NCI-H524 (cell line): ENCODE measurements at regions not wholly inside any gene's neighbourhood (a gene's known extent, or its start where the extent isn't known, plus 50 kb on each side); places are given as distances from the start of the nearest gene placed in this dataset.
"Not testable (repeated sequence)": the region's sequence is repeated elsewhere in the genome, so short reads cannot be mapped to it uniquely, and the experiment has no call there.

Source experiments
- DNase-seq, 2 experiments: peaks; one replicate each; lab custom pipeline; 2025; lab: John Stamatoyannopoulos, UW

DNA sequence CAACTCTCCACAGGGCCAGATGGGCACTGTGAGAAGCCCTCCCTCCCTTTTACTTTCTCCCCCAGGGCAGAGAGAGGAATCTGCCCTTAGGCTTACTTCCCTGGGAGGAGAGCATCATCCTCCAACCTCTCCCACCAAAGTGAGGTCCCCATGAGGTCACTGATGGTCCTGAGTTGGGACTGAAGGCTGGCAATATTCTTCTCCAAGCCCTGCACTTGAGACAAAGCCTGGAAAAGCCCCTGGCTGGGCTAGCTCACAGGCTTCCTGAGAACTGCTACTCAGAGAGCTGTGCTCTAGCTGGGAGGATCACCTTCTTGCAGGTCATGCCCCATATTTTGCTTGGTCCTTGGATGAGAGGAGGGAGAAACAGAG is 110.0 kb upstream of the MEF2A start:
- peak in 1 of 2 experiments; percentile 20 for DNase-seq

DNA sequence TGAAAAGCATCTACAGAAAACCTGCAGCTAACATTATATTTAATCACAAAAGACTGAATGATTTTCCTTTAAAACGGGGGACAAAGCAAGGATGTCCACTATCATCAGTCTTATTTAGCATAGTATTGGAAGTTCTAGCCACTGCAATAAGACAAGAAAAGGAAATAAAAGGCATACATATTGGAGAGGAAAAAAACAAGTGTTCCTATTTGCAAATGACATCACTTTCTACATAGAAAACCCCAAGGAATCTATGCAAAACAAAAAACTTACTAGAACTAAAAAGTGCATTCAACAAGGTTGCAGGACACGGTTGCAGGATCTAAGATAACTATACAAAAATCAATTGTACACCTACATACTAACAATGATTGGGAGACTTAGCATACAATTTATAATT is 101.6 kb upstream of the MEF2A start:
- DNase-seq = no peak

DNA sequence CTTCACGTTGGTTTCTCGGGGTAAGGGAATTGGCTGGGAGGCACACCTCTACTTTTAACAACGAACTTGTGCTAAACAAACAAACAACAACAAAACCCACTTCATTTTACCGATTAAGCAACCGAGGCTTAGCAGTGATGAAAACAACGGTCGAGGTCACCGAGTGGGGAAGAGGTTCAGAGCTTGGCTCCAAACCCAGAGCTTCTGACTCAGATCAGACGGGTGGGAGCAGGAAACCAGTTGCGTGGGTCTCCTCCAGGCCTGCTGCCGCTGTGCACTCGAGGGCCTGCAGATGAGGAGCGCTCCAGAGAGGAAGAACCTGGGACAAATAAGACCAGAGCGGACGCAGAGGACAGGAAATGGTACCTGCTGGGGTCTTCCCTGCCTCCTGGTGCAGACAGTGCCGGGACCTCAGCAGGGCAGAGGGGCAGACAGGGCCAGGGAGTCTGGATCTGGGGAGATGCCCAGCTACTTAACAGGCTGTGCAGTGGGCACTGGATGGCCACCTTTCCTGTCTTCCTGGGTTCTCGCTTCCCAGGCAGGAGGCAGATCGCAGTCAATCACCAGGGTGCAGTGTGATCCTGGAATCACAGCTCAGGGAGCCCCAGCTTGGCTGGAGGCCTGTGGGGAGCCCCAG is 99.0 kb upstream of the MEF2A start:
- DNase-seq = no peak

DNA sequence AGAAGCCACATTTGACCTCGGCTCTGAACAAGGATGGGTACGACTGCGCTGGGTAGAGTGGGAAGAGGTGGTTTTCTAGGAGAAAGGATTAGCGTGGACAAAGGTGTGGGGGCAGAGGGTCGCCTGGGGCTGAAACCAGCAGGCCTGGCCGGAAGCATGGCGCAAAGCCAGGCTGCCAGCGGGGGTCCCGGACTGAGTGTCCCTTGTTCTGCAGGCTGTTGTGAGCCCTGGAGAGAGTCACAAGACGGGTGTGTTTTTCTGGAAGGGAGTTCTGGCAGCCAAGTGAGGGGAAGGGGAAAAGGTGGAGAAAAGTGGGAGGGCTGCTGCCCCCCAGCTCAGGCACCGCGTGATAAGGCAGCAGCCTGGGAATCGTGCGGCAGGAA is 98.5 kb upstream of the MEF2A start:
- no peak for DNase-seq

DNA sequence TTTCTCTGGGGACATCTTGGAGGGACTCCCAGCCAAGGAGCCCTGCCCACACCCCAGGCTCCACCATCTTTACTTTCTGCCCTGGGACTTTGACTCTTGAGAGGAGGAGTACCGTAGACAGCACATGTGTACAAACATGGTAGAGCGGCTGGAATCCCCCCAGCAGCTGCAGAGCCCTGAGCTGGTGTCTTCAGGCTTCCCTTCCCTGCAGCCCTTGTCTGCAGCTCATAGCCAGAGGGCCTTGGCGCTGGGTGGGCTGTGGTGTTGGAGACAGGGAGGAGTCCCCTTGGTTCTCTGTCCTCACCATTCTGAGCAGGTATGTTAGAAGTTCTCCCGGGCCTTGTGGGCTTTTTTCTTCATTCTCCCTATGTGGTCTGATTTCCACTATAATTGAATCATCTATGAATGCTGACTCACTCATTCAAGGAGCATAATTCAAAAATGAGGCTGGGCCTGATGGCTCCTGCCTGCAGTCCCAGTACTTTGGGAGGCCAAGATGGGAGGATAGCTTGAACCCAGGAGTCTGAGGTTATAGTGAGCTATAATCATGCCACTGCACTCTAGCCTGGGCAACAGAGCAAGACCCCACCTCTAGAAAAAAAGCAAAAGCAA is 97.8 kb upstream of the MEF2A start:
- no peak for DNase-seq

DNA sequence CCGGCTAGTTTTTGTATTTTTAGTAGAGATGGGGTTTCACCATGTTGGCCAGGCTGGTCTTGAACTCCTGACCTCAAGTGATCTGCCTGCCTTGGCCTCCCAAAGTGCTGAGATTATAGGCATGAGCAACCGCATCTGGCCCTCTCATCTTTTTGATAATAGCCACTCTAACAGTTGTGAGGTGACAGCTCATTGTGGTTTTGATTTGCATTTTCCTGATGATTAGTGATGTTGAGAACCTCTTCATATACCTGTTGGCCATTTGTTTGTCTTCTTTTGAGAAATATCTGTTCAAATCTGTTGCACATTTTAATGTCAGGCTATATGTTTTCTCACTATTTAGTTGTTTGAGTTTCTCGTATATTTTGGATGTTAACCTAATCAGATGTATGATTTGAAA is 95.6 kb upstream of the MEF2A start:
- DNase-seq = not testable (repeated sequence)

DNA sequence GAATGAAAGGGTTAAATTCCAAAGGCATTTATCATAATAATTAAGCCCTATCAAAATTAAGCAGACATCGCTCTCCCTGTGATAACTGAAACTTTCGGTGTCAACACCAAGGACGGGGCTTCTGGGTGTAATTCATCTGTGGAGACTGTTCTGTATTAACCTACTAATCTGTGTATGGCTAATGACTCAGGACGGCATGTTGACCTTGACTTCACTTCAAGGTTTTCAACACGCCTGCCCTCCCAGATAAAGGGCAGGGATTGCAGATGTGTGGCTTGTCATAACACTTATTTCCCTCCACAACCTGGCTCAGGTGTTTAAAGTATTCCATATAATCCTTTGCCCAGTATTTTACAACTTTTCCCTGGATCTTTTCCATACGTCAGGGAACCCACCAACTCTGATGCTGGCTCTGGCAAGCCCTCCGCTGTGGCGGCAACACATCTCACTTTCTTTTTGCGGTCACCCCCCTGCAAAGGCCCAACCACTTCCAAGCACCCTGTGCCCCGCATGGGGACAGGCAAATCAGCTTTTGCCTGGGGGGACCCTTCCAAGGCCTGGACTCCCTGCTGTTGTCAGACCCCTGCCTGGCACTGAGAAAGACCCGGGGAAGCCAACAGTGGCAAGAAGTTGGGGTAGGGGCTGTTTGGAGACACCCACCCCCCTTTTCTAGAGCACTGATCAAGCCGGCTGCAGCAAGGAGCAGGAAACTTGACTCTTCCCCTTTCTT is 93.2 kb upstream of the MEF2A start:
- no peak for DNase-seq

DNA sequence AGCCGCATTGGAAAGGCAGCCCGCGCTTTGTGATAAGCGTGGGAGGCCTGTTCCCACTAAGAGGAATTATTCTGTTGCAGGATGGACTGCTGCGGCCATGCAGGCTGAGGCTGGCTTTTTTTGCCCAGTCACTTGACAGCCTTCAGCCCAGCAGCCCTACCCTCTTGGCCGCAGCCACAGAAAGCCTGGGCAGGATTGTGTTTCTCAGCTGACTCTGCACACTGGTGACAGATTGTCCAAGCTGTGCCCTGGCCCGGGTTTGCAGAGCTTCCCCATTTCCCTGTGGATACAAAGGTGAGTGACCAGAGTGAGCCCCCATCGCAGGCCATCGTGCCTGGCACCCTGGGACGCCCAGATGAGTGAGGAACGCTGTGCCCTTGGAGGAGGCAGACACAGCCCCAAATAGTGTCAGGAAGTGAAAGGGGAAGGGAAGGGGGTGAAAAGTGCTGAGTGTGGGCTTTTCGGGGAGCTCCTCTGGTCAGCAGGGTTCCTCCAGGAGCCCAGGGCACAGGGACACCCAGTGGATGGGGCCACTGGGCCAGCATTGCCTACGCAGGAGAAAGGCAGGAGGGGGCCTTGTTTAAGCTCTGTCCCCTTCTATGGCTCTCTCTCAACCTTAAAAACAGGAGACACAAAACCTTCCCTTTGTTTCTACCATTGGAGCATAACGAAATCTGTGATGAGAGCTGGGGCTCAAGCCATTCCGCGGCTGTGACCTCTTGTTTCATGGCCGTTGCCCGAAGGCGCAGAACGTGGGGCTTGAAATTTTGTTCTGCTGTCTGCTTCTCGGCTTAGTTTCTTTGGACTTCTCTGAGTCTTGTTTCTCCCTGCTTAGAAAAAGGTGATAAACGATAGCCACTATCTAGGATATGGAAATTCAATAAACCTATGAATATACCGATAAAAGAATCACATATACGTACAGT is 91.5 kb upstream of the MEF2A start:
- no peak for DNase-seq

DNA sequence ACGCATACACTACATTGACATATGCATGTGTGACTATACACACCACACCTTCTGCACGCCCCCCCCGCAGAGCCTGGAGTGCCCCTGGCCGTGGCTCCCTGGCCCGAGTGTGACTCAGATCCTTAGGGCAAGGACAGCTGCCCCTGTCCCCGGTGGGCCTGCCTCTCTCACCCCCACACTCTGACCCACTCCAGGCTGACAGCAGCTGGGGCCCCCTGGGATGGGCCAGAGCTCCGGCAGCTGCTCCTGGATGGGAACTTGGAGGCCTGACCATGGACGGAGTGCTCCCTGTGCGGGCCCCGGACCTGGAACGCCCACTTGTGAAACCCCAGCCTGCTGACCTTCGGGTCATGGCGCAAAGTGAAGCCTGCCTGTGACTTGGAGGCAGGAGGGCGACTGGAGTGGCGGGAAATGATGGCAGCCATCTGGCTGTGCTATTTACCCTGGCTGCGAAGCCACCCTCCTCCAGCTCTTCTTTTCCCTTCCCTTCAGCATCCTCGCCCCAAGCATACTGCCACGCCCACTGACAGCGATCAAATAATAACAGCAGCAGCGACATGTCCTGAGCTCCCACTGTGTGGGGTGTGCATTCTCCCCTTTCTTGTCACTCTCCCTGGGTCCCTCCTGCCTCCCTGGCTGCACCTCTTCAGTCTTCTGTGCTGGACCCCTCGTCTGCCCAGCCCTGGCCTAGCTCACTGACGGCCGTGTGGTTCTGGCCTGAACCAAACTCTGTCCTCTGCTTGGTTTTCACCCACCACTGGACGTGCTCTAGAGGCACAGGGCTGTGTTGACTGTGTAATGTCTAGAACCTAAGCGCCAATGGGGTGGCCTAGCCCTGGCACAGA is 90.7 kb upstream of the MEF2A start:
- peak in 1 of 2 experiments; percentile 15 for DNase-seq

DNA sequence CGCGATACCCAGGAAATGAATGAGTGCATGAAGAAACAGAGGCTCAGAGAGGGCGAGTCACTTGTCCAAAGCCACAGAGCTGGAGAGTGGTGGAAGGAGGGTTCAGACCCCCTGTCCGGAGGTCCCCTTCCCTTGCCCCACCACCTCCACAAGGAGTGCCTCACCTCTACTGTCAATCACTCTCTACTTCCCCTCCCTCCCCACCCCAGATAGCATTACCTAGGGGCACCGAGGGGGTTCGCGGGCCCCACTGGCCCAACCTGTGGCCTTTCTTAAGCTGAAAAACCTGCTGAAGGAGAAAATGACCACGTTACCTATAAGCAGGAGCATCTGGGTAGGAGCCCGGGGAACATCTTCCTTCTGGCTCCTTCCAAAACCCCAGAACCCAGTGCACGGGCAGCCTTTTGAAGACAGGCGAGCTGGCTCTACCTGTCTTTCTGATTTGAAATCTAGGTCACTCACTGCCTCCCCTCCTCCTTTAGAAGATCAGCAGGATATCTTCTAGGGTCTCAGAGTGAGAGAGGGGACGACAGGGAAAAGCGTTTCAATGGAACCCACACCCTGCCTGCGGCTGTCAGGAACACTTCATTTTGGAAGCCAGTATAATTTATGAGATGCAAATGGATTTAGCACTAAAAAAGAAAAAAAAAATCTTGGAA is 89.9 kb upstream of the MEF2A start:
- DNase-seq = no peak

DNA sequence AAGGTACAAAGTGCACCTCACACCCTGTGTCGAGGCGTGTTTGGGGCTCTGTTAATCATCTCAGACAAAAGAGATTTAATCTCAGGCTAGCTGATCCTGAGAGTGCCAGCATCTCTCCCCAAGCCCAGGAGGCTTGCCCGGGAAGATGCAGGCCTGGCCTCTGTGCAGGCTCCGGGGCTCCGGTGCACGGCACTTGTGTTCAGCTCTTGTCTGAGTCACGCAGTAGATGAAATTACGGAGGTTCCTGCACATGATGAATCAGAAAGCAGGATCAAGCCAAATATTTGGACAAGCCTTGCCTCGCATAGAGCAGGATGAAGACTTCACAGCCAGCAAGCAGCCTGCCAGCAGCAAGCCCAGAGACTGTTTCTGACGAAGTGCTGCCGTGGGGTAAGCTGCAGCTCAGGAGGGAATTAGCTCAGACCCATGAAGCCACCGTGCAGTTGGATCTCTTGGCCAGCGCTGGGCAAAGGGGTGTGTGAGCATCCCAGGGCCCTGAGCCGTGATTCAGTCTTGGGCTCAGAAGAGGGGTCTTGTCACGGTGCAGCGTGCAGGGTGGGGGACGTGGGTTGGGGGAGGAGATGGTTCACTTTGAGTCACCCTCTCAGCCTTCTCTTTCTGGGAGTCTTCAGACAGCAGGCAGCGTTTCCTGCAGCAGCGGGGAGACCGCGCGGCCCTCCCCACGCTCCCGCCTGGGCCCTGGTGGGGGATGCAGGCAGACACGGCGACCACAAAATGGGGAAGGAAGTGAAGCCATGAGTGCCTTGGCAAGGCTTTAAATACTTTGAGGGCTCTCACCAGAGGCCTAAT is 89.2 kb upstream of the MEF2A start:
- DNase-seq = no peak

DNA sequence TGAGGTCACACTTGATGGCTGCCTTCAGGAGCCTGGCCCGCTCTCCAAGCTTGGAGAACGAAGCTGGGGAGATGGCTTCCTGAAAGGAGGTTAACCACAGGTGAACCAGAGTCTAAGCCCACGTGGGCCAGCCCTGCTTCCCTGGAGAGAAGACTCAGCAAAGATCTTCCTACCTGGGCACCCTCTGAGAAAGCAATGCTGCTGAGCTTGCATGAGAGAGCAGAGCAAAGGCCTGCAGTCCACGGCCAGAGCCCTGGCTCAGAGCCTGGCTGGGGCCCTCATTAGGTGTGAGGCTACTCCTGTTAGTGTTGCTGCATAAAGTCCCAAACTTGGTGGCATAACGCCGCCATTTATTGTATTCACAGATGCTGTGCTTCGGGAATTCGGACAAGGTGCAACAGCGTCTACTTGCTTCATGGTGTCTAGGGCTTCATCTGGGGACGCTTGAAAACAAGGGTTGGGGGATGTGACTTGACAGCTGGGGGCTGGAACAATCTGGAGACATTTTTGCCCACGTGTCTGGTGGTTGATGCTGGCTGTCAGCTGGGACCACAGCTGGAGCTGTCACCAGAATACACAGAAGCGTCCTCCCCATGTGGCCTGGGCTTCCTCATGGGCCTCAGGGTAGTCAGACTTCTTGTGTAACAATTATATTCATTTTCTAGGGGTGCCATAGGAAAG is 87.9 kb upstream of the MEF2A start:
- no peak for DNase-seq

DNA sequence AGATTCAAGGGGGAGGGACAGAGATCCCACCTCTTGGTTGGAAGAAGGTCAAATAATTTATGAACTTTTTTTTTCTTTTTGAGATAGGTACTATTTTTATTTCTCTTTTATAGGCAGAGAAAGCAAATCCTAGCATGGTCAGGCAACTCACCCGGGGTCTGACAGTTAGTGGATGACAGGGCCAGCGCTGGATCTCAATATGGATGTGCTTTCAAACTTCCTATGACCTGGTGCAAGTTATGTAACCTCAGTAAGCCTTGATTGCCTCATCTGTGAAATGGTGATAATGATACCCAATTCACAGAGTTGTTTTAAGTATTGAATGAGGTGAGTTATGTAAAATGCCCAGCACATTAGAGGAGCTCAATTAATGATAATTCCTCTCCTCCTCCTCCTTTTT is 86.8 kb upstream of the MEF2A start:
- no peak for DNase-seq

DNA sequence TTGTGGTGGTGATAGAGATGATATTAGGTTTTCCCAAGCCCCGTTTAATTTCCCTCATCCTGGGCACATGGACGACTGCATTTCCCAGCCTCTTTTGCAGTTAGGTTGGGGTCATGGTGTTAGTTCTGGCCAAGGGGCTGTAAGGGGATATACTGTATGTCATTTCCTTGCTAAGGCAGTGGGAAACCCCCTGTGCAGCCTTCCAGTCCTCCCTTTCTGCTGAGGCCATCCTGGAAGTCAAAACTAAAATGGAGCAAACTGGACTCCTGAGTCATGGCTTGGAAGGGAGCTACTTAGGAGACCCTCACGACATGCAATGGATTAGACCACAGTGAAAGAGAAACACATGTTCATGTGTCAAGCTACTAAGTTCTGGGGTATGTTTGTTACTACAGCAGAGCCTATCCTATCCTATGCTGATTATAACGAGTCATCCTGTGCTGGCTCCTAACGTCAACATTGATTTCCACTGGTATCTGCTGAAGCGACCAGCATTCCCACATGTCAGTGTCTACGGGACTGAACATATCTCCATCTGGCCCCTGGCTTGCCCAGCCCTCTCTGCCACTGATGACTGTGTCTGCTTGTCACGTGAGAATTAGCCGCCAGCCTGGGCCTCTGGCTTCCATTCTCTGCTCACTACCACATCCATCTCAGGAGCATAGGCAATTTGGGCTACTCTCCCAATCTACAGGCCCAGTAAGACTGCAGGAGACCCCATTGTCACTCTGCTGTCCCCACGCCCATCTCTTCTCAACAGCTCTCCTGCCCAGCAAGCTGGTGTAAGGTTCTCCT is 85.6 kb upstream of the MEF2A start:
- DNase-seq = no peak

DNA sequence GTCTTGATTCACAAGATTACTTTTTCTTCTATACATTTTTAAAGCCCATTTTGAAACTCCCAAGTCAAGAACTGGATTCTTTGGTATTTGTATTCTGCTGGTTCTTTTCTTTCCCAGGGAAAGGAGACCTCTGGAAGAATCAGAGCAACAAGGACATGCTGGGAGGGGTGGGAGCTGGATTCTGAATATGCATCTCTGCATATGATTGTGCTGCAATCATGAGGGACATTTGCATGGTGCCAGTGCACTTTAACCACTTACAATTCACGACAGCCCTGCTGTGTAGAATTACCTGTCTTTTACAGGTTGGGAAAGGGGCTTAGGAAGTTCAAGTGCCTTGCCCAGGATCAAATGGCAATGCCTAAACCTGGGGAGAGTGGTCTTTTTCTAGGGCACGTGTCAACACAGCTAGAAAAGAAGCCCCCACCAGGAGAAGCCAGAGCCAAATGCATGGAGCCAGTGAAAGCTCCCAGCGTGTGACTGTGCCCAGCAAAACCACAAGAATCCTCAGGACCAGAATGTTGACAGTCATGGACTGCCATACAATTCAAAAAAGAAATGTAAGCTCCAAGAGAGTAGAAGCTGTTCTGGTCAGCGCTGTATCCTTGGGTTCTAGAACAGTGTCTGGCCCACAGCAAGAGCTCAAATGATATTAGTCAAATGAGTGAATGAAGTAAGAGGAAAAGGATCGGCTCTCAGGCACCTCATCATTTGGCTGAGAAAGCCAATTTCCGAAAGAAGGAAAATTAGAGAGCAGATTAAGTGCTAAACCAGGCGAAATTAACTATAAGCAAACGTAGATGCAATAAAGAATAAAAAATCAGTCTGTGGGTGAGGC is 84.5 kb upstream of the MEF2A start:
- no peak for DNase-seq

DNA sequence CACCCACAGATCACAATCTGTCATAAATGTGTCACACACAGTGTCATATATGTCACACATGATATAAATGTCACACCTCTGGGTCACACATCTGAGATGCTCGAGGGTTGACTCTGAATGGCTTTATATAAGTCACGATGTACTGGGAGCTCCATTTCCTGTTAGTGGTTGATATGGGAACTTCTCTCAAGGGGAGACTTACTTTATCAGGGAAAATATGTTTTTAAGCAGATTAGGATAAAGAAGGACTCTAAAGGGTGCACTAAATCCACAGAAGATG is 83.9 kb upstream of the MEF2A start:
- DNase-seq = no peak

DNA sequence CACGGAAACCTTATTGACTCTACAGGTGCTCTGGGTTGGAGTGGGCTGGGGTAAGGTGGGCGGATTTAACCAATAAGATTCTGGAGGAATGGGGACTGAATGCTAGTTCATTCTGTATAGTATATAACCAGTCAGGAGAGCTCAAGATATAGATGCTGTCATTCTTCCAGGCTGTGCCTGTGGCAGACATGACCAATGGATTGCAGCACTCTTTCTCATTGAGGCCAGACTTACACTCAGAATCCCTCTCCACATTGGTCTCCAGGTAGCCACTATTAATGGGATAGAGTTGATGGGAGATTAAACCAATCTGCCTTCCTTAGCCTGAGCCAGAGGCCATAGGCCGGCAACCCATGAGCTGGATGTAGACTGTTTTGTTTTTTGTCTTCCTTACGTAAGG is 82.8 kb upstream of the MEF2A start:
- DNase-seq = no peak
